HG02610 (cell line): ENCODE measurements at regions not wholly inside any gene's neighbourhood (a gene's known extent, or its start where the extent isn't known, plus 50 kb on each side); places are given as distances from the start of the nearest gene placed in this dataset.
A peak's percentile ranks its signal among the peaks of the same experiment; 100 is the strongest.
"Not testable (repeated sequence)": the region's sequence is repeated elsewhere in the genome, so short reads cannot be mapped to it uniquely, and the experiment has no call there.

ENCODE experiments used
- ATAC-seq: cut with Tn5 transposase; IDR thresholded peaks from one replicate; pipeline ENCODE4 v1.9.1; 2021; ENCODE audit warnings: mild to moderate bottlenecking, moderate library complexity; ENCODE audit not compliant: unreplicated experiment

GRCh38 chr2:199216253-199216652 is 241.5 kb downstream of the SATB2 start:
- no peak for ATAC-seq

- ATAC-seq: no peak
Observed at GRCh38 chr2:199207011-199207410, 250.7 kb downstream of the SATB2 start.

- ATAC-seq: no peak
Observed at GRCh38 chr2:199206536-199206935, 251.2 kb downstream of the SATB2 start.

- ATAC-seq: no peak
Observed at GRCh38 chr2:199202964-199203363, 254.8 kb downstream of the SATB2 start.

GRCh38 chr2:199201539-199201938 is 256.2 kb downstream of the SATB2 start:
- ATAC-seq: peak; percentile 72

- no peak for ATAC-seq
Observed at GRCh38 chr2:199199797-199200196, 257.9 kb downstream of the SATB2 start.

GRCh38 chr2:199197448-199197847 is 260.3 kb downstream of the SATB2 start:
- ATAC-seq: no peak

GRCh38 chr2:199196686-199197085 is 261.1 kb downstream of the SATB2 start:
- no peak for ATAC-seq

- ATAC-seq: no peak
Observed at GRCh38 chr2:199195927-199196502, 261.7 kb downstream of the SATB2 start.

- ATAC-seq: no peak
Observed at GRCh38 chr2:199191461-199191860, 266.3 kb downstream of the SATB2 start.

- no peak for ATAC-seq
Observed at GRCh38 chr2:199189229-199189628, 268.5 kb downstream of the SATB2 start.

GRCh38 chr2:199186301-199186751 is 271.4 kb downstream of the SATB2 start:
- no peak for ATAC-seq

- ATAC-seq: not testable (repeated sequence)
Observed at GRCh38 chr2:199185174-199185573, 272.6 kb downstream of the SATB2 start.

GRCh38 chr2:199163613-199164458 is 293.9 kb downstream of the SATB2 start:
- no peak for ATAC-seq

GRCh38 chr2:199160677-199161465 is 296.9 kb downstream of the SATB2 start:
- no peak for ATAC-seq

GRCh38 chr2:199160081-199160480 is 297.7 kb downstream of the SATB2 start:
- ATAC-seq: no peak

GRCh38 chr2:199148076-199148845 is 309.5 kb downstream of the SATB2 start:
- ATAC-seq: no peak

- no peak for ATAC-seq
Observed at GRCh38 chr2:199147216-199147615, 310.5 kb downstream of the SATB2 start.

- no peak for ATAC-seq
Observed at GRCh38 chr2:199144546-199144945, 313.2 kb downstream of the SATB2 start.

GRCh38 chr2:199144036-199144435 is 313.7 kb downstream of the SATB2 start:
- ATAC-seq: no peak

- ATAC-seq: no peak
Observed at GRCh38 chr2:199136681-199137080, 321.1 kb downstream of the SATB2 start.
